Naive thymus-derived CD4-positive, alpha-beta T cell (primary cell): ENCODE measurements at regions not wholly inside any gene's neighbourhood (a gene's known extent, or its start where the extent isn't known, plus 50 kb on each side); places are given as distances from the start of the nearest gene placed in this dataset.

Experiments used
- ATAC-seq: fragments of 150-1000 bp; cut with Tn5 transposase; 2 replicates; pipeline ENCODE4 v1.10.0; 2021; ENCODE audit warnings: mild to moderate bottlenecking, moderate library complexity
- CTCF ChIA-PET: fragments of 350-600 bp; sonication (Branson Sonifier 250); formaldehyde crosslinking; loops from one replicate; lab custom pipeline; 2021; ENCODE audit warnings: antibody characterized with exemption; lab: Charles Lee
- POLR2A ChIA-PET: fragments of 350-600 bp; sonication (Branson Sonifier 250); formaldehyde crosslinking; loops from one replicate; lab custom pipeline; 2021; ENCODE audit warnings: antibody characterized with exemption, inconsistent platforms; lab: Charles Lee
- DNase-seq, 9 donors: peaks; one replicate each; pipeline versions ENCODE4 v3.0.0 to v3.0.0-alpha.2; 2020 to 2022; ENCODE audit warnings: mixed read lengths in 1 of 9
- H3K27ac ChIP-seq: one replicate; pipeline ENCODE4 v1.7.0; 2013; ENCODE audit warnings: mild to moderate bottlenecking, low read depth, low read length, moderate library complexity
- H3K27me3 ChIP-seq, 2 donors: one replicate each; pipeline ENCODE4 v1.7.0; 2013; ENCODE audit warnings: low read length in 2 of 2, mild to moderate bottlenecking in 2 of 2, moderate library complexity in 2 of 2; ENCODE audit not compliant: control insufficient read depth in 2 of 2, insufficient read depth in 2 of 2
- H3K36me3 ChIP-seq, 3 experiments: 1 replicate in 2 of 3; 2 replicates in 1 of 3; pipeline ENCODE4 v1.7.0; 2013; ENCODE audit warnings: low read length in 3 of 3, mild to moderate bottlenecking in 3 of 3, moderate library complexity in 1 of 3; ENCODE audit not compliant: insufficient read depth in 3 of 3, control insufficient read depth in 2 of 3
- H3K4me1 ChIP-seq, 2 donors: one replicate each; pipeline ENCODE4 v1.7.0; 2013; ENCODE audit warnings: low read length in 2 of 2, mild to moderate bottlenecking in 2 of 2, moderate library complexity in 1 of 2; ENCODE audit not compliant: control insufficient read depth in 2 of 2, insufficient read depth in 2 of 2
- H3K4me3 ChIP-seq: 2 replicates; pipeline ENCODE4 v1.7.0; 2013; ENCODE audit warnings: mild to moderate bottlenecking, low read length
- H3K9me3 ChIP-seq, 3 experiments: 1 replicate in 2 of 3; 2 replicates in 1 of 3; pipeline ENCODE4 v1.7.0; 2013; ENCODE audit warnings: low read length in 3 of 3; ENCODE audit not compliant: control insufficient read depth in 2 of 3
- H3K27ac Mint-ChIP-seq, 9 donors: one replicate each; pipeline ENCODE4 v1.8.0; 2020 to 2022; ENCODE audit warnings: mixed read lengths in 9 of 9, mild to moderate bottlenecking in 8 of 9, moderate library complexity in 5 of 9, inconsistent platforms in 2 of 9
- H3K27me3 Mint-ChIP-seq, 5 donors: one replicate each; pipeline ENCODE4 v1.8.0; 2021 to 2022; ENCODE audit warnings: mixed read lengths in 5 of 5, mild to moderate bottlenecking in 1 of 5
- H3K36me3 Mint-ChIP-seq, 5 donors: one replicate each; pipeline ENCODE4 v1.8.0; 2020 to 2022; ENCODE audit warnings: mixed read lengths in 5 of 5, mild to moderate bottlenecking in 3 of 5, inconsistent platforms in 1 of 5
- H3K4me1 Mint-ChIP-seq, 7 donors: one replicate each; pipeline ENCODE4 v1.8.0; 2020 to 2022; ENCODE audit warnings: mixed read lengths in 7 of 7, mild to moderate bottlenecking in 3 of 7, inconsistent platforms in 1 of 7
- H3K4me3 Mint-ChIP-seq, 10 donors: one replicate each; pipeline ENCODE4 v1.8.0; 2020 to 2022; ENCODE audit warnings: mild to moderate bottlenecking in 10 of 10, mixed read lengths in 10 of 10, moderate library complexity in 6 of 10, inconsistent platforms in 2 of 10
- H3K9me3 Mint-ChIP-seq, 11 donors: one replicate each; pipeline ENCODE4 v1.8.0; 2020 to 2022; ENCODE audit warnings: mixed read lengths in 11 of 11, mild to moderate bottlenecking in 4 of 11, inconsistent platforms in 1 of 11, moderate library complexity in 1 of 11
- intact Hi-C, 2 donors: fragments of 100-400 bp; cut with micrococcal nuclease; formaldehyde crosslinking; loops; one replicate each; pipeline ENCODE4 v1.15.1; 2023

DNA sequence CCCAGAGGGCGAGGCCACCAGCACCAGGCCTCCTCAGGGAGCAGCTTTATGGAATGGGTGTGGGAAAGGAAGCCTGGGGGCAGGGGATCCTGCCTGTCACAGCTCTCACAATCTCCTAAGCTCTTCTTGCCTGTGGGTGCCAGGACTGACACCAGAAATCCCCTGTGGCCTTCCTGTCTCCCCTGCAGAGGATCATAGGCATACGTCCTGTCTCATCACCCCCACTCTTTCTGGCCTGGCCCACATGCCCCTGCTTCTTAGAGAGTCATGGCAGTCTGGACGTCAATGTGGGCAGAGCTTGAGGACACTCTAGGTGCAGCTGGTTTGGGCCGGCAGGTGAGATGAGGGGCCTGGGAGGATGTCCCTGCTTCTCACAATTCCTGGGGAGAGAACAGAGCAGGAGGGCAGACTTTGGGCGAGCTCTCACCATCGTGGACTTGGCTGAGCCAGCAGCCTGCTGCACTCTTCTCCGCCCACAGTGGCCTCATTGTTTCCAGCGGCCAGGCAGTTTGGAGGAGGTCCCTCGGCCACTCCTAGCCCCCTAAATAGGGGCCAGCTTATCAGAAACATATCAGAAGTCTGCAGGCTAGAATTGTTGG, 67.3 kb upstream of the ZFR start:
- peaks cover 0 to under 1% (median 0%) of the 10 kb centered on the region in 5 donors for H3K36me3 Mint-ChIP-seq
- no peak overlapping the region for H3K27ac ChIP-seq
- intact Hi-C loops = no loop called here
- H3K4me1 ChIP-seq = no peaks in the 10 kb centered on the region
- no peak overlapping the region for H3K4me3 Mint-ChIP-seq
- H3K9me3 Mint-ChIP-seq = peaks cover 0 to 5% (median 0%) of the 10 kb centered on the region in 11 donors
- H3K4me3 ChIP-seq = no peak overlapping the region
- DNase-seq = peak in 3 of 9 donors; percentile 15 to 34 (median 26)
- CTCF ChIA-PET = interaction anchor here (1.1 kb wide), 1 partner anchor 22 kb away, joined by 4 read pairs; no protein-coding TSS in a partner anchor
- POLR2A ChIA-PET = no interaction called here
- H3K9me3 ChIP-seq = no peaks in the 10 kb centered on the region
- H3K27ac Mint-ChIP-seq = peak overlapping the region in 4 of 9 donors; percentile 24 to 56 (median 36)
- no peaks in the 10 kb centered on the region for H3K36me3 ChIP-seq
- H3K4me1 Mint-ChIP-seq = peaks cover 0 to 3% (median 0%) of the 10 kb centered on the region in 7 donors
- H3K27me3 ChIP-seq = no peaks in the 10 kb centered on the region
- peak; percentile 46 for ATAC-seq
- peaks cover 0 to 3% (median 0%) of the 10 kb centered on the region in 5 donors for H3K27me3 Mint-ChIP-seq

DNA sequence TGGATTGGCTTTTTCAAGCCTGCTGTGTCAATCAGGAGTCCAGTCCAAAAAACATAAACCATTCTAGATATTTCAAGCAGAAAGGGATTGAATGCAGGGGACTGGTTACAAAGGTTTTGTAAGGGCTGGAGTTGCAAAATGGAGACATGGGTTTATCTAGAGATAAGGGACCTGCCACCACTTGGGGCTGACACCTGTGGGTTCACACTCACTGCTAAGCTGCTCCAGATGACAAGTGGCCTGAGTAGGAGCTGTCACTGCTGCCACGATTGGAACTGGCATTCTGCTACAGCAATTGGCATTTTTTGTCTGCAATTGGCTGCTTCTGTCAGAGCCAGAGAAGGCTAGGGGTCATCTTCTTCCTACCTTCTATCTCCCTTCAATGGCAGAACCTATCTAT, 66.3 kb upstream of the ZFR start:
- ATAC-seq (no peak), DNase-seq (no peak)
- ChIA-PET CTCF (interaction anchor here (1.4 kb wide), 1 partner anchor 79 kb away, joined by 4 read pairs; no protein-coding TSS in a partner anchor), POLR2A (no interaction called here)
- no peak overlapping the region for H3K27ac ChIP-seq
- no peaks in the 10 kb centered on the region for H3K9me3 ChIP-seq
- Mint-ChIP-seq H3K4me1 (peaks cover 0 to 8% (median 5%) of the 10 kb centered on the region in 7 donors), H3K4me3 (no peak overlapping the region), H3K27ac (no peak overlapping the region), H3K27me3 (peaks cover 0 to 4% (median 0%) of the 10 kb centered on the region in 5 donors), H3K9me3 (peaks cover 0 to 5% (median 0%) of the 10 kb centered on the region in 11 donors), H3K36me3 (no peaks in the 10 kb centered on the region)
- intact Hi-C loops = no loop called here
- no peaks in the 10 kb centered on the region for H3K27me3 ChIP-seq
- H3K4me3 ChIP-seq = no peak overlapping the region
- no peaks in the 10 kb centered on the region for H3K36me3 ChIP-seq
- no peaks in the 10 kb centered on the region for H3K4me1 ChIP-seq

DNA sequence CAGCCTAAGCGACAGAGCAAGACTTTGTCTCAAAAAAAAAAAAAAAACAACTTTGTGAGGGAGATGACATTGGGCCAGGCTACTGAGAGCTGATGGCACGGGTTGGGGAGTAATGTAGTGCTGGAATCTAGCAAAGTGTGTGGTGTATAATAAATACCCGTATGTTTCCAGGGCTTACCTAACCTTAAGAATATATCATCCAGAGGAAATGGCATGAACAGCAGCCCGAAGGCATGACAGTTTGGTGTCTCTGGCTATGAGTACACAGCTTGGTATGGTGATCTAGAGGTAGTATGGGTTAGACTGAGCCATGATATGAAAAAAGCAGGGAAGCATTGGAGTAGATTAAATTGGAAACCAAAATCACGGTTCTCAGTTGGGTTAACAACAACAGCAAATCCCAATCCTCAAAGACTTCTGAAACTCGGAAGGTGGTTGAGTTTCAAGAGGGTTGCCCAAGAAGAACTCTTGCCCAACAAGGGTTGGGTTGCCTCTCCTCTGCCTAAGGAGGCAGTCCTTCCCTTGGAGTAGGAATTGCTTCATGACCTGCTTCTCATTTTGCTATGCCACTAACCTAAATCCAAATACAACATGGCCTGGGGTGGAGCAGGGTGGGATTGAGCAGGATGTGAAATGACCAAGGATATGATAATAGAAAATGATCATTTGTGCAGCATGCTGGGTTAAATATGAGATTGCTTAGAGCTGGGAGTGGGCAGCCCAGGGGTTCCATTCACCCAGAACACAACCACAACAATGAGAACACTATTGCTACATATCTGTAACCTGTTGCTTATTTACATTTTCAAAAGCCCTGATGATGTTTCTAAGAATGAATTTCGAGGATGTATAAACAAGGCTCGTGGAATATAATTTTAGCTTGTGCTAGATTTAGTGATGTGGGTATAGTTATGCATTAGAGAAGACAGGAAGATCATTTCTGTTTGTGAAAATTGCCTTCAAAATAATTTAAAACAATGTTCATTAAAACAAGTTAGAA, 64.6 kb upstream of the ZFR start:
- Mint-ChIP-seq H3K27me3 (peaks cover 0 to 16% (median 0%) of the 10 kb centered on the region in 5 donors), H3K36me3 (no peaks in the 10 kb centered on the region), H3K4me1 (peaks cover 8 to 25% (median 22%) of the 10 kb centered on the region in 7 donors), H3K9me3 (peaks cover 0 to 2% (median 0%) of the 10 kb centered on the region in 11 donors), H3K27ac (no peak overlapping the region), H3K4me3 (no peak overlapping the region)
- H3K27me3 ChIP-seq = no peaks in the 10 kb centered on the region
- POLR2A ChIA-PET = no interaction called here
- no peak overlapping the region for H3K4me3 ChIP-seq
- ATAC-seq = peak; percentile 38
- intact Hi-C loops = no loop called here
- H3K27ac ChIP-seq = no peak overlapping the region
- CTCF ChIA-PET = interaction anchor here (1.0 to 1.4 kb wide), 2 partner anchors 19 to 81 kb away, joined by 3 to 4 read pairs; no protein-coding TSS in a partner anchor
- H3K36me3 ChIP-seq = no peaks in the 10 kb centered on the region
- H3K4me1 ChIP-seq = peaks cover 0 to 7% of the 10 kb centered on the region in 2 donors
- no peak for DNase-seq
- H3K9me3 ChIP-seq = no peaks in the 10 kb centered on the region

DNA sequence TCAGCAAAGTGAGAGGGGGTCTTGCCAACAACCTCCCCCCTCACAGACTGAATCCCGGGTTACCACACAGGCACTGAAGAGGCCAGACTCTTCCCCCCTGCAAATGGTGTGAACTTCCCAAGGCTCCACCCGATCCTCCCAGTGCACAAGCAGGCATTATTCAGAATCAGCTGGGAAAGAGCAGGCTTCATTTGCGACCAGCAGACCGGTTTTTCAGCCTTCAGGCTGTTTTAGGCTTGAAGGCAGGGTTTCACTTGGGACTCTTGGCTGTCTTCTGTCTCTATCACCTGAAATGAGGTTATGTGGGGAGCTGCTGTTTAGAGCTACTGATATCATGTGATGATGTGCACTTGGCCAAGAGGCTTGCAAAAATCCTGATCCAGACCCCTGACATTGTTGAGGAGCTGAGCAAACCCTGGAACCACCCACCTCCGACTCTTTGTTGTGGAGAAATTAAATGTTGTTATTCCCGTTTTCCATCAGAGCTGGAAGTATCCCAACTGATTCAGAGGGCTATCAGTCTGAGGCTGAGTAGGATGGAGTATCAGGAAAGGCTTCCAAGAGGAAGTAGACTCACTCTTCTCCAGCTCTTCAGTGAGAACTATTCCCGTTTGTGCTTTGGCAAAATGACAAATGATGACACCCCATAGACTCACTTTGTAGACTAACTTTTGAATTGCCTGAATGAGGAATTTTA, 63.3 kb upstream of the ZFR start:
- H3K9me3 Mint-ChIP-seq = peaks cover 0 to 2% (median 0%) of the 10 kb centered on the region in 11 donors
- H3K36me3 Mint-ChIP-seq = no peaks in the 10 kb centered on the region

DNA sequence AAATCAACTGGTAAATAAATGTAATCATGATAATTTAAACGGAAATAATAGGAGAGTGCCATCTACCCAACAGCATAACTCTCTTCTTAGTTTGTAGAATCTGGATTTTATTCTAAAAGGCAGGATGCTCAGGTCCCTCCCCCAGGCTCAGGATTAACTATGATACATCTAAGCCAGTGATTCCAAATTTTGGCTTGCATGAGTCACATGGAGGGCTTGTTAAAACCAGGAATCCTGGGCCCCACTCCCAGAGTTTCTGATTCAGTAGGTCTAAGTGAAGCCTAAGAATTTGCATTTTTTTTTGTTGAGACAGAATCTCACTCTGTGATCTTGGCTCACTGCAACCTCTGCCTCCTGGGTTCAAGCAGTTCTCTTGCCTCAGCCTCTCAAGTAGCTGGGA, 62.3 kb upstream of the ZFR start:
- Mint-ChIP-seq H3K4me3 (no peak overlapping the region), H3K27me3 (peaks cover 0 to 16% (median 0%) of the 10 kb centered on the region in 5 donors), H3K4me1 (peaks cover 11 to 26% (median 23%) of the 10 kb centered on the region in 7 donors), H3K27ac (no peak overlapping the region), H3K9me3 (peaks cover 0 to 2% (median 0%) of the 10 kb centered on the region in 11 donors), H3K36me3 (no peaks in the 10 kb centered on the region)
- Histone ChIP-seq H3K4me3 (no peak overlapping the region), H3K9me3 (no peaks in the 10 kb centered on the region), H3K27me3 (no peaks in the 10 kb centered on the region), H3K4me1 (peaks cover 0 to 7% of the 10 kb centered on the region in 2 donors), H3K27ac (no peak overlapping the region), H3K36me3 (no peaks in the 10 kb centered on the region)
- DNase-seq = no peak
- CTCF ChIA-PET = interaction anchor here (3.1 kb wide), 1 partner anchor 83 kb away, joined by 16 read pairs; no protein-coding TSS in a partner anchor
- POLR2A ChIA-PET = interaction anchor here (0.6 kb wide), 1 partner anchor 356 kb away, joined by 6 read pairs; no protein-coding TSS in a partner anchor
- no peak for ATAC-seq
- intact Hi-C loops = no loop called here

More for the DNA sequence above, 63.3 kb upstream of the ZFR start:
- Mint-ChIP-seq H3K4me1 (peaks cover 9 to 26% (median 23%) of the 10 kb centered on the region in 7 donors), H3K4me3 (no peak overlapping the region), H3K27me3 (peaks cover 0 to 16% (median 0%) of the 10 kb centered on the region in 5 donors), H3K27ac (no peak overlapping the region)
- ChIA-PET CTCF (interaction anchor here (0.6 kb wide), 1 partner anchor 1321 kb away, joined by 3 read pairs; no protein-coding TSS in a partner anchor), POLR2A (no interaction called here)
- H3K4me1 ChIP-seq = peaks cover 0 to 7% of the 10 kb centered on the region in 2 donors
- no peak for ATAC-seq
- DNase-seq = no peak
- no peaks in the 10 kb centered on the region for H3K36me3 ChIP-seq
- H3K27ac ChIP-seq = no peak overlapping the region
- H3K27me3 ChIP-seq = no peaks in the 10 kb centered on the region
- no peaks in the 10 kb centered on the region for H3K9me3 ChIP-seq
- intact Hi-C loops = no loop called here
- no peak overlapping the region for H3K4me3 ChIP-seq

DNA sequence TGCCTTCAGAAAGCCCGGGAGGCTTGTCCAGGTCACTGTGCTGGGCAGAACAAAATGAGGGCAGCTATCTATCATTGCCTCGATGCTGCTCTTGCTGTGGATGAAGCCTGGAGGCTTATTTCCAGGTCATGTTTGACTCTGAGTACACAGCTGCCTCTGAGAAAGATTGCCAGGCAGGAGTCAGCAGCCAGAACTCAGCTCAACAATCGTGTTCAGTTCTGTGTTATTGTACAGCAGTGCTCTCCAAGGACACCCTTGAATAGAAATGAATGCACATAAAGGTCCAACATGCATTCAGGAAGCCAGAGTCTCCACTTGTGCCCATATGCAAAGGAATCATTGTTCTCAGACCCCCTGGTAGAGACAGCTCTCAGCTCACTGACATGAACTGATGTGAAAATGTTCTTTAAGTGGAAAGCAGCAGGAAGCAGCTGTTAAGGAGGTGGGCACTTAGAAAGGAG, 61.7 kb upstream of the ZFR start:
- H3K4me1 Mint-ChIP-seq = peaks cover 11 to 26% (median 23%) of the 10 kb centered on the region in 7 donors

More for the DNA sequence above, 61.7 kb upstream of the ZFR start:
- no peaks in the 10 kb centered on the region for H3K36me3 Mint-ChIP-seq
- H3K9me3 ChIP-seq = no peaks in the 10 kb centered on the region
- H3K27ac Mint-ChIP-seq = no peak overlapping the region
- H3K27me3 ChIP-seq = no peaks in the 10 kb centered on the region
- ChIA-PET POLR2A (interaction anchor here (0.6 to 2.1 kb wide), 2 partner anchors 10 to 356 kb away, joined by 5 to 6 read pairs; no protein-coding TSS in a partner anchor), CTCF (interaction anchor here (1.4 to 3.1 kb wide), 2 partner anchors 25 to 84 kb away, joined by 3 to 16 read pairs; no protein-coding TSS in a partner anchor)
- H3K36me3 ChIP-seq = no peaks in the 10 kb centered on the region
- no peak overlapping the region for H3K4me3 ChIP-seq
- H3K4me1 ChIP-seq = peaks cover 0 to 7% of the 10 kb centered on the region in 2 donors
- H3K9me3 Mint-ChIP-seq = peaks cover 0 to 2% (median 0%) of the 10 kb centered on the region in 11 donors
- DNase-seq = no peak
- no peak overlapping the region for H3K27ac ChIP-seq
- intact Hi-C loops = no loop called here
- H3K27me3 Mint-ChIP-seq = peaks cover 0 to 16% (median 0%) of the 10 kb centered on the region in 5 donors
- peak overlapping the region in 1 of 10 donors; percentile 62 for H3K4me3 Mint-ChIP-seq
- no peak for ATAC-seq
